HL-60 (cell line): ENCODE measurements at regions not wholly inside any gene's neighbourhood (a gene's known extent, or its start where the extent isn't known, plus 50 kb on each side); places are given as distances from the start of the nearest gene placed in this dataset.

Source experiments
- TF ChIP-seq, protein P1 (sequence below): IDR thresholded peaks from one replicate; pipeline ENCODE4 v1.5.1; 2011; ENCODE audit warnings: low read length, control low read depth, inconsistent platforms; ENCODE audit not compliant: insufficient read depth
- TF ChIP-seq, protein P2 (sequence below): IDR thresholded peaks from 2 replicates; pipeline ENCODE4 v1.6.1; 2012; ENCODE audit warnings: low read depth; ENCODE audit not compliant: insufficient replicate concordance

DNA sequence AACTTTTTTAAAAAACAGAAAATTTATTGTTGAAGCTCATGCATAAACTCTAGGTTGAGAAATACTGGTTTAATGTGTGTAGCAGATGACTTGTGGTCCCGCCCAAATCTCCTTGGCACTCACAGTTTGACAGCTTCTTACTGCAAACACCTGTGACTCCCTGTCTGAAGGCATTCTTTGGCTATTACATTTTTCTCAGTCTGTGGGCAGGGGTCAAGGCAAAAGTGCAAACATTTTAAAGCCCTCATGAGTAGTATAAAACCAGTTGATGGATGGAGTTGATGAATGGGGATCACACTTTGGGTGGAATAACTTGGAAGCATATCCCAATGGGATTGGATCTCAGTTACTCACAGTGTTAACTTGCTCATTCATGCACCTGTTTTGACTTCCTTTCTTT lies 1007.0 kb upstream of the NUDT12 start:
- TF ChIP-seq, protein P1, sequence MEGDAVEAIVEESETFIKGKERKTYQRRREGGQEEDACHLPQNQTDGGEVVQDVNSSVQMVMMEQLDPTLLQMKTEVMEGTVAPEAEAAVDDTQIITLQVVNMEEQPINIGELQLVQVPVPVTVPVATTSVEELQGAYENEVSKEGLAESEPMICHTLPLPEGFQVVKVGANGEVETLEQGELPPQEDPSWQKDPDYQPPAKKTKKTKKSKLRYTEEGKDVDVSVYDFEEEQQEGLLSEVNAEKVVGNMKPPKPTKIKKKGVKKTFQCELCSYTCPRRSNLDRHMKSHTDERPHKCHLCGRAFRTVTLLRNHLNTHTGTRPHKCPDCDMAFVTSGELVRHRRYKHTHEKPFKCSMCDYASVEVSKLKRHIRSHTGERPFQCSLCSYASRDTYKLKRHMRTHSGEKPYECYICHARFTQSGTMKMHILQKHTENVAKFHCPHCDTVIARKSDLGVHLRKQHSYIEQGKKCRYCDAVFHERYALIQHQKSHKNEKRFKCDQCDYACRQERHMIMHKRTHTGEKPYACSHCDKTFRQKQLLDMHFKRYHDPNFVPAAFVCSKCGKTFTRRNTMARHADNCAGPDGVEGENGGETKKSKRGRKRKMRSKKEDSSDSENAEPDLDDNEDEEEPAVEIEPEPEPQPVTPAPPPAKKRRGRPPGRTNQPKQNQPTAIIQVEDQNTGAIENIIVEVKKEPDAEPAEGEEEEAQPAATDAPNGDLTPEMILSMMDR: no peak
- TF ChIP-seq, protein P2, sequence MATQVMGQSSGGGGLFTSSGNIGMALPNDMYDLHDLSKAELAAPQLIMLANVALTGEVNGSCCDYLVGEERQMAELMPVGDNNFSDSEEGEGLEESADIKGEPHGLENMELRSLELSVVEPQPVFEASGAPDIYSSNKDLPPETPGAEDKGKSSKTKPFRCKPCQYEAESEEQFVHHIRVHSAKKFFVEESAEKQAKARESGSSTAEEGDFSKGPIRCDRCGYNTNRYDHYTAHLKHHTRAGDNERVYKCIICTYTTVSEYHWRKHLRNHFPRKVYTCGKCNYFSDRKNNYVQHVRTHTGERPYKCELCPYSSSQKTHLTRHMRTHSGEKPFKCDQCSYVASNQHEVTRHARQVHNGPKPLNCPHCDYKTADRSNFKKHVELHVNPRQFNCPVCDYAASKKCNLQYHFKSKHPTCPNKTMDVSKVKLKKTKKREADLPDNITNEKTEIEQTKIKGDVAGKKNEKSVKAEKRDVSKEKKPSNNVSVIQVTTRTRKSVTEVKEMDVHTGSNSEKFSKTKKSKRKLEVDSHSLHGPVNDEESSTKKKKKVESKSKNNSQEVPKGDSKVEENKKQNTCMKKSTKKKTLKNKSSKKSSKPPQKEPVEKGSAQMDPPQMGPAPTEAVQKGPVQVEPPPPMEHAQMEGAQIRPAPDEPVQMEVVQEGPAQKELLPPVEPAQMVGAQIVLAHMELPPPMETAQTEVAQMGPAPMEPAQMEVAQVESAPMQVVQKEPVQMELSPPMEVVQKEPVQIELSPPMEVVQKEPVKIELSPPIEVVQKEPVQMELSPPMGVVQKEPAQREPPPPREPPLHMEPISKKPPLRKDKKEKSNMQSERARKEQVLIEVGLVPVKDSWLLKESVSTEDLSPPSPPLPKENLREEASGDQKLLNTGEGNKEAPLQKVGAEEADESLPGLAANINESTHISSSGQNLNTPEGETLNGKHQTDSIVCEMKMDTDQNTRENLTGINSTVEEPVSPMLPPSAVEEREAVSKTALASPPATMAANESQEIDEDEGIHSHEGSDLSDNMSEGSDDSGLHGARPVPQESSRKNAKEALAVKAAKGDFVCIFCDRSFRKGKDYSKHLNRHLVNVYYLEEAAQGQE: no peak
